ENCODE measurements at regions not wholly inside any gene's neighbourhood (a gene's known extent, or its start where the extent isn't known, plus 50 kb on each side); places are given as distances from the start of the nearest gene placed in this dataset.

DNA sequence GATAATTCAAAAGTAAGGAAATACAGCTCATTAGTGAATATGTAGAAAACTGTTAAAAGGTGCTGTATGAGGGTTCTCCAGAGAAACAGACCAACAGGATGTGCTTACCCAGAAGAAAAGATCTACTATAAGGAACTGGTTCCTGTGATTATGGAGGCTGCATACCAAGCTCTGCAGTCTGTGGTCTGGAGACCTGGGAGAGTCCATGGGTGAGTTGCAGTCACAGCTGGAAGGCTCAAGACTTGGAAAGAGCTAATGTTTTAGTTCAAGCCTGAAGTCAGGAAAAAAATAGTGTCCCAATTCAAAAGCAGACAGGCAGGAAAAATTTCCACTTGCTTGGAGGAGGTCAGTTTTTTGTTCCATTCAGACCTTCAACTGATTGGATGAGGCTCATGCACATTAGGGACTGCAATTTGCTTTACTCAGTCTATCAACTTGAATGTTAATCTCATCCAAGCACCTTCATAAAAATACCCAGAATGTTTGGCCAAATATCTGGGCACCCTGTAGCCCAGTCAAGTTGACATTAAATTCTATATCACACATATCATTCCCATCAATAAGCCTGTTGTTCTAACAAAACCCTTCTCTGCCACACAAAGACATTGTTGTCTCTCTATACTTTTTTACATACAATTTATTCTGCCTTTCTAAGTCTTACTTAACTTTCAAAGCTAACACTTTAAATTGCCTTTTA is 197.9 kb upstream of the KLF6 start:
- no peak for TF ChIP-seq NFATC4 (CRISPR knock-in tag; IDR thresholded peaks at IDR 0.05)
- no peak for TF ChIP-seq MAX (CRISPR knock-in tag; IDR thresholded peaks at IDR 0.05)
- TF ChIP-seq, protein P1, sequence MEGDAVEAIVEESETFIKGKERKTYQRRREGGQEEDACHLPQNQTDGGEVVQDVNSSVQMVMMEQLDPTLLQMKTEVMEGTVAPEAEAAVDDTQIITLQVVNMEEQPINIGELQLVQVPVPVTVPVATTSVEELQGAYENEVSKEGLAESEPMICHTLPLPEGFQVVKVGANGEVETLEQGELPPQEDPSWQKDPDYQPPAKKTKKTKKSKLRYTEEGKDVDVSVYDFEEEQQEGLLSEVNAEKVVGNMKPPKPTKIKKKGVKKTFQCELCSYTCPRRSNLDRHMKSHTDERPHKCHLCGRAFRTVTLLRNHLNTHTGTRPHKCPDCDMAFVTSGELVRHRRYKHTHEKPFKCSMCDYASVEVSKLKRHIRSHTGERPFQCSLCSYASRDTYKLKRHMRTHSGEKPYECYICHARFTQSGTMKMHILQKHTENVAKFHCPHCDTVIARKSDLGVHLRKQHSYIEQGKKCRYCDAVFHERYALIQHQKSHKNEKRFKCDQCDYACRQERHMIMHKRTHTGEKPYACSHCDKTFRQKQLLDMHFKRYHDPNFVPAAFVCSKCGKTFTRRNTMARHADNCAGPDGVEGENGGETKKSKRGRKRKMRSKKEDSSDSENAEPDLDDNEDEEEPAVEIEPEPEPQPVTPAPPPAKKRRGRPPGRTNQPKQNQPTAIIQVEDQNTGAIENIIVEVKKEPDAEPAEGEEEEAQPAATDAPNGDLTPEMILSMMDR (IDR thresholded peaks at IDR 0.05): no peak
- TF ChIP-seq ELF4 (CRISPR knock-in tag; IDR thresholded peaks at IDR 0.05; ENCODE audit: low read depth): no peak
- TF ChIP-seq, protein P2, sequence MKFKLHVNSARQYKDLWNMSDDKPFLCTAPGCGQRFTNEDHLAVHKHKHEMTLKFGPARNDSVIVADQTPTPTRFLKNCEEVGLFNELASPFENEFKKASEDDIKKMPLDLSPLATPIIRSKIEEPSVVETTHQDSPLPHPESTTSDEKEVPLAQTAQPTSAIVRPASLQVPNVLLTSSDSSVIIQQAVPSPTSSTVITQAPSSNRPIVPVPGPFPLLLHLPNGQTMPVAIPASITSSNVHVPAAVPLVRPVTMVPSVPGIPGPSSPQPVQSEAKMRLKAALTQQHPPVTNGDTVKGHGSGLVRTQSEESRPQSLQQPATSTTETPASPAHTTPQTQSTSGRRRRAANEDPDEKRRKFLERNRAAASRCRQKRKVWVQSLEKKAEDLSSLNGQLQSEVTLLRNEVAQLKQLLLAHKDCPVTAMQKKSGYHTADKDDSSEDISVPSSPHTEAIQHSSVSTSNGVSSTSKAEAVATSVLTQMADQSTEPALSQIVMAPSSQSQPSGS (CRISPR knock-in tag; IDR thresholded peaks at IDR 0.05; ENCODE audit: borderline replicate concordance, low read depth): no peak
- TF ChIP-seq SMAD3 (CRISPR knock-in tag; IDR thresholded peaks at IDR 0.05; ENCODE audit: borderline replicate concordance): no peak
- TF ChIP-seq, protein P3, sequence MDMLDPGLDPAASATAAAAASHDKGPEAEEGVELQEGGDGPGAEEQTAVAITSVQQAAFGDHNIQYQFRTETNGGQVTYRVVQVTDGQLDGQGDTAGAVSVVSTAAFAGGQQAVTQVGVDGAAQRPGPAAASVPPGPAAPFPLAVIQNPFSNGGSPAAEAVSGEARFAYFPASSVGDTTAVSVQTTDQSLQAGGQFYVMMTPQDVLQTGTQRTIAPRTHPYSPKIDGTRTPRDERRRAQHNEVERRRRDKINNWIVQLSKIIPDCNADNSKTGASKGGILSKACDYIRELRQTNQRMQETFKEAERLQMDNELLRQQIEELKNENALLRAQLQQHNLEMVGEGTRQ (CRISPR knock-in tag; IDR thresholded peaks at IDR 0.05): no peak
- TF ChIP-seq ETV6 (CRISPR knock-in tag; IDR thresholded peaks at IDR 0.05): no peak
- TF ChIP-seq FOXP1 (CRISPR knock-in tag; IDR thresholded peaks at IDR 0.05; ENCODE audit: borderline replicate concordance): no peak
- TF ChIP-seq NFYB (CRISPR knock-in tag; conservative IDR thresholded peaks at IDR 0.05; ENCODE audit: low read depth): no peak
- no peak for TF ChIP-seq CREM (CRISPR knock-in tag; IDR thresholded peaks at IDR 0.05)
- no peak for TF ChIP-seq ZNF263 (CRISPR knock-in tag; IDR thresholded peaks at IDR 0.05; ENCODE audit: low read depth)
- no peak for TF ChIP-seq PRRX2 (CRISPR knock-in tag; IDR thresholded peaks at IDR 0.05)
- TF ChIP-seq ZNF232 (CRISPR knock-in tag; IDR thresholded peaks at IDR 0.05): no peak
